Activated naive CD4-positive, alpha-beta T cell treated with anti-CD3 and anti-CD28 coated beads for 36 hours (primary cell): ENCODE measurements at regions not wholly inside any gene's neighbourhood (a gene's known extent, or its start where the extent isn't known, plus 50 kb on each side); places are given as distances from the start of the nearest gene placed in this dataset.
"Not testable (repeated sequence)": the region's sequence is repeated elsewhere in the genome, so short reads cannot be mapped to it uniquely, and the experiment has no call there.

Source experiments
- CTCF ChIA-PET: fragments of 350-600 bp; sonication (Branson Sonifier 250); formaldehyde crosslinking; loops from one replicate; lab custom pipeline; 2021; ENCODE audit warnings: antibody characterized with exemption; lab: Charles Lee
- DNase-seq: peaks from one replicate; pipeline ENCODE4 v3.0.0-alpha.2; 2020
- H3K27ac Mint-ChIP-seq: one replicate; pipeline ENCODE4 v1.8.0; 2021; ENCODE audit warnings: mild to moderate bottlenecking, mixed read lengths
- H3K27me3 Mint-ChIP-seq: one replicate; pipeline ENCODE4 v1.8.0; 2021; ENCODE audit warnings: low read depth, mixed read lengths
- H3K36me3 Mint-ChIP-seq: one replicate; pipeline ENCODE4 v1.8.0; 2021; ENCODE audit warnings: low read depth, mixed read lengths
- H3K4me1 Mint-ChIP-seq: one replicate; pipeline ENCODE4 v1.8.0; 2021; ENCODE audit warnings: low read depth, mixed read lengths
- H3K4me3 Mint-ChIP-seq: one replicate; pipeline ENCODE4 v1.8.0; 2021; ENCODE audit warnings: mild to moderate bottlenecking, moderate library complexity, mixed read lengths
- H3K9me3 Mint-ChIP-seq: one replicate; pipeline ENCODE4 v1.8.0; 2021; ENCODE audit warnings: mixed read lengths
- intact Hi-C: fragments of 100-400 bp; cut with micrococcal nuclease; formaldehyde crosslinking; loops from one replicate; pipeline ENCODE4 v1.15.1; 2023

DNA sequence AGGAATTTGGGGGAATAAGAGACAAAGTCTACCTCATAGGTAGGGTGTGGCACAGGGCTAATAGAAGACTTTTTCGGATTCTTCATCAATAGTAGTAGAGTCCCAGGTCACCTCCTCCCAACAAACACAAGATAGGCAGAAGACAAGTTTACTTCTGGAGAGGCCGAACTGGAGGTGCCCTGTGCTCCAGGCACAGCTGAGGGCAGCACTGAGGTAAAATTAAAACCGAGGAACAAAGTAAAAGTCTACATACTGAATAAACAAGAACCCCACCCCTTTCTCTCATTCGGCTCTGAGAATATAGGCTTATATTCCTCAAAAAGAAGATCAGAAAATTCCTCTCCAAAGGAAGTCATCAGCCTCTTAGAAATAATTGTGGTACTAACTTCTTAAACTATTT lies 161.5 kb downstream of the SEC23A start:
- Mint-ChIP-seq H3K9me3 (no peaks in the 10 kb centered on the region), H3K27me3 (no peaks in the 10 kb centered on the region), H3K4me3 (no peak overlapping the region), H3K4me1 (no peaks in the 10 kb centered on the region), H3K27ac (no peak overlapping the region), H3K36me3 (no peaks in the 10 kb centered on the region)
- no peak for DNase-seq
- intact Hi-C loops = no loop called here
- CTCF ChIA-PET = no interaction called here

DNA sequence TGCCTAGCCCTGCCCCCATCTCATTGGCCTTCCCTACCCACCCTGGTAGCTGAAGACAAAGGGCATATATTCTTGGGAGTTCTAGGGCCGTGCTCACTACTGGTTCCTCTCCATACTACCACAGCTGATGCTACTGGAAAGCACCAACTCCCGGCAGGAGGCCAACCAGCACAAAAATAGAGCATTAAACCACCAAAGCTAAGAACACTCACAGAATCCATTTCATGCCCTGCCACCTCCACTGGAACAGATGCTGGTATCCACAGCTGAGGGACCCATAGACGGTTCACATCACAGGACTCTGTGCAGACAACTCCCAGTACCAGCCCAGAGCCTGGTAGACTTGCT lies 170.4 kb downstream of the SEC23A start:
- H3K4me3 Mint-ChIP-seq, H3K9me3 Mint-ChIP-seq, H3K36me3 Mint-ChIP-seq, H3K27me3 Mint-ChIP-seq, H3K27ac Mint-ChIP-seq, intact Hi-C loops, H3K4me1 Mint-ChIP-seq, DNase-seq: not testable (repeated sequence)
- CTCF ChIA-PET = interaction anchor here (0.6 kb wide), 2 partner anchors 281 to 624 kb away, joined by 3 read pairs; no protein-coding TSS in a partner anchor

DNA sequence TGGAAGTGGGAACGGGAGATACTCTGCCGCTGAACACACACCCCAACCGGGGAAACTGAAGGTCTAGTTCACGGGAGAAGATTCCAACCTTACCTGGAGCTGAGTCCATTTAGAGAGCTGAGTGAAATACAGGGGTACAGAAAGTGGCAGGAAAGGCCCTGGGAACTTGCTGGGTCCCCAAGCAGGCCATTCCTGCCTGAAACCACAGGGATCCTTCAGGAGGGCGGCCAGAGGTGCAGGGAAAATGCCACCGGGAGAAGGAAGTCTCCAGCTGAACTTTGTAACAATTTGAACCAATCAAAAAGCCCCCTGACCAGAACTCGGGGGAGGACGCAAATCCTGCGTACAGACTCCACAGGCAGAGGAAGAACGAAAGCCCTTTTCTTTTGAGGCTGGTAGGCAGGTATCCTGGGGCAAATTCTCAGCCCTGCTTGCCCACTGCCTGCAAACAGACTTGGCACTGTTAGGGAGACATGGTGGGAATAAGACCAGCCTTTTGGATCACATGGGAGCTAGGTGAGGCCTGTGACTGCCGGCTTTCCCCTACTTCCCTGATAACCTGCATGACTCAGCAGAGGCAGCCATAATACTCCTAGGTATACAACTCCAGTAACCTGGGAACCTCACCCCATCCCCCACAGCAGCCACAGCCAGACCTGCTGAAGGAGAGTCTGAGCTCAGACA lies 170.9 kb downstream of the SEC23A start:
- Mint-ChIP-seq H3K4me3 (no peak overlapping the region), H3K36me3 (no peaks in the 10 kb centered on the region), H3K9me3 (no peaks in the 10 kb centered on the region), H3K4me1 (no peaks in the 10 kb centered on the region), H3K27ac (no peak overlapping the region), H3K27me3 (peaks cover 5% of the 10 kb centered on the region)
- CTCF ChIA-PET = no interaction called here
- intact Hi-C loops = no loop called here
- DNase-seq = no peak

DNA sequence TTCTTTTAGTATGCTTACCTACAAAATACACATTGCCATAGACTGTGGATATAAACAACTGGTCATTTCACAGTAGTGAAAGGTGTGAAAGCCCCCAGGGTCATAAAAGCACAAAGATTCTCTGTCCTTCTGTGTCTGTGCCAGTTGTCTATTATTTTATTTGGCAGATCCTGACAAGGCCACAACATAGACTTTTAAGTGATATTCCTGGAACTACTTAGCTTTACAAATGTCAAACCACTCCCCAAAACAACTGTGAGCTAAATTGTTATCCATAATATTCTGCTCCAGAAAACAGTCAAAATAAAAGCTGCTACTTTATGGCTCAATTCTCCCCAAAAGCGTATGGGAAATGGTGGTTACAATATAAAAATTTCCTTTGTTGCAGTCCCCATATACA lies 172.1 kb downstream of the SEC23A start:
- Mint-ChIP-seq H3K9me3 (no peaks in the 10 kb centered on the region), H3K27ac (no peak overlapping the region), H3K27me3 (peaks cover 5% of the 10 kb centered on the region), H3K4me1 (no peaks in the 10 kb centered on the region), H3K4me3 (no peak overlapping the region), H3K36me3 (no peaks in the 10 kb centered on the region)
- intact Hi-C loops = no loop called here
- DNase-seq = no peak
- CTCF ChIA-PET = interaction anchor here (1.3 kb wide), 1 partner anchor 85 kb away, joined by 3 read pairs; no protein-coding TSS in a partner anchor

DNA sequence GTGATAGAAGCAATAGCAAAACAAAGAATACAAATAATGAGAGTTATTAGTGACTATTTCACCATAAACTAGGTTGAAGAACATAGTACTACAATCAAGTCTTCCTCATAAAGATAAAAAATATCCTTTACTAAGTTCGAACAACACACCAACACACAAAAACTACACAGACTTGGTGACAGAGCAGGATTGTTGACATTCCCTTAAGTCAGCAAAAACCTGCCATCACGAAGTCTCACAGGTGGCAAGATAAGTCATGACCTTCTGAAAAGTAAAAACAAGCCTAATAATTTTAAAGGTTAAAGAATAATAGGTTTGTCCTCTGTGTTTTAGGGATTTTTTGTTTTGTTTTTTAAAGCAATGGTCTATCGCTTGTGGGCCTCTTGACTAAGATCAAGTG lies 173.0 kb downstream of the SEC23A start:
- no peaks in the 10 kb centered on the region for H3K4me1 Mint-ChIP-seq
- H3K27me3 Mint-ChIP-seq = peaks cover 5% of the 10 kb centered on the region
- no peaks in the 10 kb centered on the region for H3K9me3 Mint-ChIP-seq
- intact Hi-C loops = no loop called here
- H3K4me3 Mint-ChIP-seq = no peak overlapping the region
- CTCF ChIA-PET = no interaction called here
- no peak overlapping the region for H3K27ac Mint-ChIP-seq
- no peak for DNase-seq
- no peaks in the 10 kb centered on the region for H3K36me3 Mint-ChIP-seq

DNA sequence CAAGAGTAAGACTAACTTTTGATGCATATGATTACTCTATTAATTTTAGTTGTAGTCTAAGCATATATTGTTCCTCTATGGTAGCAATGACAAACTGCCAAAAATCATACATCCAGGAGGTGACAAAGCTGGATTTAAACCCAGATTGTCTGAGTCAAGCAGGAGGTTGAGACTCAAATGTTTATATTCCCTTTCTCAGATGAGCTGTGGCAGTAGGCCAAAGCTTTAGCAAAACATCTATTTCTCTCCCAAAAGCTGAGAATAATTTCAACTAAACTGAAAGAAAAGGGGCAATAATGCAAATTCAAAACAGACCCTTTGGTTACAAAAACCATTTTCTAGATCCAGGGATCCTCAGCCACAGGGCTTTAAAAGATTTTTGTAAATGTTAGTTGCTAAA lies 173.6 kb downstream of the SEC23A start:
- no peaks in the 10 kb centered on the region for H3K4me1 Mint-ChIP-seq
- intact Hi-C loops = no loop called here

DNA sequence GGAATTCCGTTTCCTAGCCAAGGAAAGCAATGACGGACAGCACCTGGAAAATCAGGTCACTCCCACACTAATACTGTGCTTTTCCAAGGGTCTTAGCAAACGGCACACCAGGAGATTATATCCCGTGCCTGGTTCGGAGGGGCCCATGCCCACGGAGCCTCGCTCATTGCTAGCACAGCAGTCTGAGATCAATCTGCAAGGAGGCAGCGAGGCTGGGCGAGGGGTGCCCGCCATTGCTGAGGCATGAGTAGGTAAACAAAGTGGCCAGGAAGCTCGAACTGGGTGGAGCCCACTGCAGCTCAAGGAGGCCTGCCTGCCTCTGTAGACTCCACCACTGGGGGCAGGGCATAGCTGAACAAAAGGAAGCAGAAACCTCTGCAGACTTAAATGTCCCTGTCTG lies 181.1 kb downstream of the SEC23A start:
- intact Hi-C loops, H3K4me1 Mint-ChIP-seq, H3K9me3 Mint-ChIP-seq, DNase-seq, H3K27ac Mint-ChIP-seq, H3K4me3 Mint-ChIP-seq, H3K27me3 Mint-ChIP-seq, CTCF ChIA-PET, H3K36me3 Mint-ChIP-seq: not testable (repeated sequence)

More for the DNA sequence above, 173.6 kb downstream of the SEC23A start:
- H3K36me3 Mint-ChIP-seq = no peaks in the 10 kb centered on the region
- peaks cover 5% of the 10 kb centered on the region for H3K27me3 Mint-ChIP-seq
- H3K4me3 Mint-ChIP-seq = no peak overlapping the region
- DNase-seq = no peak
- H3K9me3 Mint-ChIP-seq = no peaks in the 10 kb centered on the region
- CTCF ChIA-PET = no interaction called here
- H3K27ac Mint-ChIP-seq = no peak overlapping the region

DNA sequence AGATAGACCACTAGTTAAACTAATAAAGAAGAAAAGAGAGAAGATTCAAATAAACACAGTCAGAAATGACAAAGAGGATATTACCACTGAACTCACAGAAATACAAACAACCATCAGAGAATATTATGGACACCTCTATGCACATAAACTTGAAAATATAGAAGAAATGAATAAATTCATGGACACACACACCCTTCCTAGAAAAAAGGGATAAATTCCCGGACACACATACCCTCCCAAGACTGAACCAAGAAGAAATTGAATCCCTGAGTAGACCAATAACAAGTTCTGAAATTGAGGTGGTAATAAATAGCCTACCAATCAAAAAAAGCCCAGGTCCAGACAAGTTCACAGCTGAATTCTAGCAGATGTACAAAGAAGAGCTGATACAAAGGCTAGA lies 187.9 kb downstream of the SEC23A start:
- no peak for DNase-seq
- intact Hi-C loops = no loop called here
- no peaks in the 10 kb centered on the region for H3K4me1 Mint-ChIP-seq
- peaks cover 4% of the 10 kb centered on the region for H3K27me3 Mint-ChIP-seq
- no peak overlapping the region for H3K27ac Mint-ChIP-seq
- no peak overlapping the region for H3K4me3 Mint-ChIP-seq
- CTCF ChIA-PET = interaction anchor here (1.3 kb wide), 1 partner anchor 100 kb away, joined by 3 read pairs; no protein-coding TSS in a partner anchor
- no peaks in the 10 kb centered on the region for H3K36me3 Mint-ChIP-seq
- peaks cover 3% of the 10 kb centered on the region for H3K9me3 Mint-ChIP-seq

DNA sequence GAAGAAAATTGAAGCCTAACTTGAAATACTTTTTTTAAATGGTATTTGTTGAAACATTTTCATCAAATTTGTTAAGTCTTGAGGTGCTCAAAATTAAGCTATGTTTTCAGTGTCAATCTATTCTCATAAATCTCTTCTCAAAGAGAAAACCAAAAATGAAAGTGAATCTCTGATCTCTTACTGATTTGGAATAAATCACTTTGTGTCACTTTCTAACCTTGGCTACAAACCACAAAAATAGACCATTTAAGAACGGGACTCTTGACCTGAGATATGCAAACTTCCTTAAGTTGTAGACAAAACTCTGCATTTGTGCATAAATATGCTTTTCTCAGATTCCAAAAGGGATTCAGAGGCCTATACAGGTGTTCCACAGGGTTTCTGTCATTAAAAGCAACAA lies 192.9 kb downstream of the SEC23A start:
- Mint-ChIP-seq H3K27me3 (peaks cover 8% of the 10 kb centered on the region), H3K9me3 (no peaks in the 10 kb centered on the region), H3K27ac (no peak overlapping the region), H3K4me1 (no peaks in the 10 kb centered on the region), H3K4me3 (no peak overlapping the region), H3K36me3 (no peaks in the 10 kb centered on the region)
- intact Hi-C loops = no loop called here
- no peak for DNase-seq
- CTCF ChIA-PET = interaction anchor here (1.0 kb wide), 1 partner anchor 252 kb away, joined by 3 read pairs; no protein-coding TSS in a partner anchor

DNA sequence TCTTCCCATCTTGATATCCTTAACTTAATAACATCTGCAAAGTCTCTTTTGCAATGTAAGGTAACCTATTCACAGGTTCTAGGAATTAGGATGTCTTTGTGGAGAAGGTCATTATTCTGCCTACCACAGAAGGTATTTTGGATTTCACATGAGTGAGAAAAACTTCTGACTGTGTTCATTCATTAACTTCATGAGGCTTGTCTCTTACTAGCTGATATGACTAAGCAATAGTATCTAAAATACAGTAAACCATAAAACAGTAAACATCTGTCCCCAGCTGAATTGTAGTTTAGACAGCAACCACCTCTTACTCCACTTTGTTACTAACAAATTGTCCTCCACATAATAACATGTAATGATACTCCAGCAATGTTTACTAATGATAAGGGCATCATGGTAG lies 198.1 kb downstream of the SEC23A start:
- no peak for DNase-seq
- no peaks in the 10 kb centered on the region for H3K9me3 Mint-ChIP-seq
- CTCF ChIA-PET = interaction anchor here (0.5 kb wide), 1 partner anchor 613 kb away, joined by 3 read pairs; no protein-coding TSS in a partner anchor
- no peaks in the 10 kb centered on the region for H3K4me1 Mint-ChIP-seq
- peaks cover 6% of the 10 kb centered on the region for H3K27me3 Mint-ChIP-seq
- H3K4me3 Mint-ChIP-seq = no peak overlapping the region
- intact Hi-C loops = no loop called here
- H3K27ac Mint-ChIP-seq = no peak overlapping the region
- H3K36me3 Mint-ChIP-seq = no peaks in the 10 kb centered on the region

DNA sequence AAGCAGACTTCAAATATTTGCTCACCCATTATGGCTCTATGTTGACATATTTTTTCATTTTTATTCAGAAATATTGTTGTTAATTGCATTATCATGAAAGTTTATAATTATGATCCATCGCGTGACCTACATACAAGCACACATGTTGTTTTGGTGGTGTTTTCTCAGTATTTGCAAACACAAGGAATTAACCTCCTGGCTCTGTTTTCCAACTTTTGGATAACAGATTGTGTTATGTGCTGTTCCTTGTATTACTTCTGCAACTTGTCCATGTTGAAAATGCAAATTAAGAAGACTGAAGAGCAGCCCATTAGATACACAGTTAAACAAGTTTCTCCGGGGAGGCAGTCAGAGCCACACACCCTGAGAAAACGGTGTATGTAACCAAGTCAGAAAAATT lies 201.2 kb downstream of the SEC23A start:
- H3K4me3 Mint-ChIP-seq = no peak overlapping the region
- CTCF ChIA-PET = interaction anchor here (0.6 kb wide), 1 partner anchor 1266 kb away, joined by 5 read pairs; no protein-coding TSS in a partner anchor
- DNase-seq = no peak
- no peaks in the 10 kb centered on the region for H3K36me3 Mint-ChIP-seq
- no peaks in the 10 kb centered on the region for H3K9me3 Mint-ChIP-seq
- intact Hi-C loops = no loop called here
- no peaks in the 10 kb centered on the region for H3K4me1 Mint-ChIP-seq
- peaks cover 7% of the 10 kb centered on the region for H3K27me3 Mint-ChIP-seq
- H3K27ac Mint-ChIP-seq = no peak overlapping the region

DNA sequence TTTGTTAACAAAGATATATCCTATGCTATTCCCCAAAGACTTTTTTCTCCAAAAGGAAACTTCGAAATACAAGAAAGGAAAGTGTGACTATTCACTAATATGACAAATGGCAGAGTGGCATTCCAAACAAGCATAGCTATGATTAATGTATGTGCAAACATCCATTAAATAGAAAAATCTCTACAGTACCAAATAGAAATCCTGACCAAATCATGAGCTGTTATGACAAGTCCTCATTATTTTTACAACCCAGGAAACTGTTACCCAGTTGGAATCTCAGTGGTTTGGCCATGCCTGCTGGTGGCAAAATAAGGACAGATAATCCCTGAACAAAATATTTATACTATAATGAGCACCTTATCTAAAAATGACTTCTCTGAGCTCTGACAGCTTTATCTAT lies 202.1 kb downstream of the SEC23A start:
- CTCF ChIA-PET = no interaction called here
- H3K27ac Mint-ChIP-seq = no peak overlapping the region
- no peaks in the 10 kb centered on the region for H3K9me3 Mint-ChIP-seq
- H3K36me3 Mint-ChIP-seq = no peaks in the 10 kb centered on the region
- H3K4me1 Mint-ChIP-seq = no peaks in the 10 kb centered on the region
- DNase-seq = no peak
- H3K27me3 Mint-ChIP-seq = peaks cover 4% of the 10 kb centered on the region
- no peak overlapping the region for H3K4me3 Mint-ChIP-seq
- intact Hi-C loops = no loop called here

DNA sequence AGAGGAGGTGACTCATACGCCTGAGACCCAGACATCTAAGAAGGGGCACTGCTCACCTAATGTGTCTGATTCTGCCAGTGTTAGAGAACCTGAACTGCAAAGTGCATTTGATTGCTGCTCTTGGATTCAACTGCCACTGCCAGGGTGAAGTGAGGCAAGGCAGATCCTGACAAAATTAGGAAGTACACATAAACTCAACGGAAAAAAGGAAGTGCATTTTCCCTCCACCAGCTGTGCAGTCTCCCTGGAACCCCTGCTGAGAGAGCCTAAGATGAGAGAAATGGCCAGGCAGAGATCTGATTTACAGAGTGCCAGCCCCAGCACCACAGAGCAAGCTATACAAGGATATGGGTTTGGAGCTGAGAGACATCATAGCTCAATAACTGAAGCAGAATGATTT lies 215.3 kb downstream of the SEC23A start:
- intact Hi-C loops = no loop called here
- Mint-ChIP-seq H3K4me3 (no peak overlapping the region), H3K4me1 (no peaks in the 10 kb centered on the region), H3K27me3 (peaks cover 2% of the 10 kb centered on the region), H3K9me3 (no peaks in the 10 kb centered on the region), H3K27ac (no peak overlapping the region), H3K36me3 (no peaks in the 10 kb centered on the region)
- DNase-seq = no peak
- CTCF ChIA-PET = no interaction called here
